ENCODE measurements at regions not wholly inside any gene's neighbourhood (a gene's known extent, or its start where the extent isn't known, plus 50 kb on each side); places are given as distances from the start of the nearest gene placed in this dataset.
"Not testable (repeated sequence)": the region's sequence is repeated elsewhere in the genome, so short reads cannot be mapped to it uniquely, and the experiment has no call there.

GRCh38 chr16:29306943-29307597, 99.4 kb downstream of the NPIPB11 start:
- in situ Hi-C loops (cut with HindIII; ENCODE audit: low sequenced_read_pairs) = no loop called here
- DNase-seq (ENCODE audit: low read depth) = no peak
- no peak for TF ChIP-seq CTCF (IDR thresholded peaks at IDR 0.05; ENCODE audit: low read depth, low read length, missing control alignments)
- no peak overlapping the region for H3K4me3 ChIP-seq (ENCODE audit: low read depth, low read length)

GRCh38 chr16:29306201-29306600, 100.3 kb downstream of the NPIPB11 start:
- TF ChIP-seq CTCF (IDR thresholded peaks at IDR 0.05; ENCODE audit: low read depth, low read length, missing control alignments) = no peak
- no peak overlapping the region for H3K4me3 ChIP-seq (ENCODE audit: low read depth, low read length)
- in situ Hi-C loops (cut with HindIII; ENCODE audit: low sequenced_read_pairs) = no loop called here
- no peak for DNase-seq (ENCODE audit: low read depth)

GRCh38 chr16:29305018-29305417, 101.5 kb downstream of the NPIPB11 start:
- DNase-seq (ENCODE audit: low read depth); H3K4me3 ChIP-seq (ENCODE audit: low read depth, low read length); in situ Hi-C loops (cut with HindIII; ENCODE audit: low sequenced_read_pairs): not testable (repeated sequence)

- H3K4me3 ChIP-seq (ENCODE audit: low read depth, low read length) = no peak overlapping the region
- in situ Hi-C loops (cut with HindIII; ENCODE audit: low sequenced_read_pairs) = no loop called here
- TF ChIP-seq CTCF (IDR thresholded peaks at IDR 0.05; ENCODE audit: low read depth, low read length, missing control alignments) = no peak
- no peak for DNase-seq (ENCODE audit: low read depth)
Measured at GRCh38 chr16:29304251-29304650, 102.3 kb downstream of the NPIPB11 start.

GRCh38 chr16:29303520-29303919, 103.0 kb downstream of the NPIPB11 start:
- no peak overlapping the region for H3K4me3 ChIP-seq (ENCODE audit: low read depth, low read length)
- in situ Hi-C loops (cut with HindIII; ENCODE audit: low sequenced_read_pairs) = no loop called here
- TF ChIP-seq CTCF (IDR thresholded peaks at IDR 0.05; ENCODE audit: low read depth, low read length, missing control alignments) = no peak
- no peak for DNase-seq (ENCODE audit: low read depth)

GRCh38 chr16:29302976-29303375, 103.5 kb downstream of the NPIPB11 start:
- H3K4me3 ChIP-seq (ENCODE audit: low read depth, low read length) = no peak overlapping the region
- no peak for DNase-seq (ENCODE audit: low read depth)
- in situ Hi-C loops (cut with HindIII; ENCODE audit: low sequenced_read_pairs) = no loop called here
- no peak for TF ChIP-seq CTCF (IDR thresholded peaks at IDR 0.05; ENCODE audit: low read depth, low read length, missing control alignments)

GRCh38 chr16:29302433-29302832, 104.1 kb downstream of the NPIPB11 start:
- in situ Hi-C loops (cut with HindIII; ENCODE audit: low sequenced_read_pairs); DNase-seq (ENCODE audit: low read depth); H3K4me3 ChIP-seq (ENCODE audit: low read depth, low read length): not testable (repeated sequence)

- in situ Hi-C loops (cut with HindIII; ENCODE audit: low sequenced_read_pairs); DNase-seq (ENCODE audit: low read depth); H3K4me3 ChIP-seq (ENCODE audit: low read depth, low read length): not testable (repeated sequence)
Measured at GRCh38 chr16:29301662-29302285, 104.7 kb downstream of the NPIPB11 start.

- H3K4me3 ChIP-seq (ENCODE audit: low read depth, low read length); in situ Hi-C loops (cut with HindIII; ENCODE audit: low sequenced_read_pairs); DNase-seq (ENCODE audit: low read depth): not testable (repeated sequence)
Measured at GRCh38 chr16:29300541-29301535, 105.7 kb downstream of the NPIPB11 start.

- in situ Hi-C loops (cut with HindIII; ENCODE audit: low sequenced_read_pairs); DNase-seq (ENCODE audit: low read depth); H3K4me3 ChIP-seq (ENCODE audit: low read depth, low read length): not testable (repeated sequence)
Measured at GRCh38 chr16:29300030-29300491, 106.5 kb downstream of the NPIPB11 start.

GRCh38 chr16:29298997-29299396, 107.5 kb downstream of the NPIPB11 start:
- H3K4me3 ChIP-seq (ENCODE audit: low read depth, low read length); DNase-seq (ENCODE audit: low read depth); in situ Hi-C loops (cut with HindIII; ENCODE audit: low sequenced_read_pairs): not testable (repeated sequence)

Data from astrocyte of the cerebellum (primary cell).